Body of pancreas (tissue), 4 donors: ENCODE measurements at regions not wholly inside any gene's neighbourhood (a gene's known extent, or its start where the extent isn't known, plus 50 kb on each side); places are given as distances from the start of the nearest gene placed in this dataset.

Experiments
- ATAC-seq: fragments of 150-250 bp; one replicate; pipeline ENCODE4 v1.9.1; 2016
- DNase-seq, 4 donors: peaks; one replicate each; pipeline ENCODE4 v3.0.0-alpha.2; 2019
- H3K27ac ChIP-seq, 4 donors: fragments of 200-600 bp; sonication (generic); 1 replicate in 3 of 4; 2 replicates in 1 of 4; pipeline versions ENCODE4 v1.5.1 to v1.6.1; 2016 to 2019; ENCODE audit warnings: mild to moderate bottlenecking in 1 of 4, mixed read lengths in 1 of 4, moderate library complexity in 1 of 4
- H3K27me3 ChIP-seq, 2 donors: fragments of 200-600 bp; sonication (generic); one replicate each; pipeline ENCODE4 v1.6.0; 2016; ENCODE audit warnings: mild to moderate bottlenecking in 1 of 2
- H3K36me3 ChIP-seq, 2 donors: fragments of 200-600 bp; sonication (generic); replicated peaks in 1 of 2; 2 replicates each; pipeline ENCODE4 v1.5.1; 2016; ENCODE audit warnings: low read depth in 2 of 2; ENCODE audit not compliant: insufficient read depth in 1 of 2
- H3K4me1 ChIP-seq: fragments of 200-600 bp; sonication (generic); one replicate; pipeline ENCODE4 v1.6.0; 2016
- H3K4me3 ChIP-seq, 2 donors: fragments of 200-600 bp; sonication (generic); 1 replicate in 1 of 2; 2 replicates in 1 of 2; pipeline ENCODE4 v1.5.1; 2016 to 2019
- H3K9me3 ChIP-seq, 3 donors: fragments of 200-600 bp; sonication (generic); 1 replicate in 2 of 3; 2 replicates in 1 of 3; pipeline ENCODE4 v1.5.1; 2016
- CTCF ChIP-seq, 7 experiments: fragments of 450-650 bp in 4 of 7; fragments of 200-600 bp in 3 of 7; sonication (generic) in 3 of 7; IDR thresholded peaks; one replicate each; pipeline ENCODE4 v1.5.1; 2016 to 2019; ENCODE audit warnings: antibody characterized with exemption in 7 of 7
- POLR2A ChIP-seq, 3 donors: fragments of 450-650 bp; IDR thresholded peaks; one replicate each; pipeline ENCODE4 v1.6.1; 2016; ENCODE audit warnings: antibody characterized with exemption in 3 of 3, mild to moderate bottlenecking in 2 of 3
- WGBS, 2 donors: methylation state at CpG; one replicate each; pipeline ENCODE4 v1.1.5; 2017; 5-methylcytosine and 5-hydroxymethylcytosine counted together
- intact Hi-C: fragments of 100-400 bp; cut with DNase I; formaldehyde crosslinking; loops from one replicate; pipeline ENCODE4 v1.15.1; 2023

- 36 to 50% methylated on average over 4 of the region's 4 CpGs for WGBS, 2 donors
- Histone ChIP-seq H3K27ac (no peak overlapping the region), H3K9me3 (no peaks in the 10 kb centered on the region), H3K4me3 (no peak overlapping the region), H3K4me1 (no peaks in the 10 kb centered on the region), H3K36me3 (no peaks in the 10 kb centered on the region), H3K27me3 (no peaks in the 10 kb centered on the region)
- TF ChIP-seq POLR2A (IDR thresholded peaks at IDR 0.05), result no peak
- no peak for TF ChIP-seq CTCF (IDR thresholded peaks at IDR 0.05)
- DNase-seq (no peak), ATAC-seq (no peak)
- intact Hi-C loops, result no loop called here
These were observed 128.9 kb upstream of the CELF4 start for GRCh38 chr18:37694516-37694915.

GRCh38 chr18:37691162-37691561 is 125.6 kb upstream of the CELF4 start:
- no peaks in the 10 kb centered on the region for H3K9me3 ChIP-seq
- H3K27ac ChIP-seq, result no peak overlapping the region
- no peak for DNase-seq
- TF ChIP-seq POLR2A (IDR thresholded peaks at IDR 0.05) (no peak), CTCF (IDR thresholded peaks at IDR 0.05) (no peak)
- intact Hi-C loops, result no loop called here
- no peak for ATAC-seq
- H3K36me3 ChIP-seq, result no peaks in the 10 kb centered on the region
- no peaks in the 10 kb centered on the region for H3K27me3 ChIP-seq
- WGBS, 2 donors, result 65 to 79% methylated on average over 1 of the region's 1 CpG
- no peaks in the 10 kb centered on the region for H3K4me1 ChIP-seq
- no peak overlapping the region for H3K4me3 ChIP-seq

- intact Hi-C loops, result no loop called here
- 86 to 96% methylated on average over 1 of the region's 1 CpG for WGBS, 2 donors
These were observed 124.2 kb upstream of the CELF4 start for GRCh38 chr18:37689841-37690240.

GRCh38 chr18:37684590-37684989 is 119.0 kb upstream of the CELF4 start:
- no peaks in the 10 kb centered on the region for H3K27me3 ChIP-seq
- DNase-seq (no peak), ATAC-seq (no peak)
- 34 to 66% methylated on average over 3 of the region's 3 CpGs for WGBS, 2 donors
- intact Hi-C loops, result no loop called here
- no peaks in the 10 kb centered on the region for H3K9me3 ChIP-seq
- H3K4me1 ChIP-seq, result no peaks in the 10 kb centered on the region
- H3K4me3 ChIP-seq, result no peak overlapping the region
- TF ChIP-seq CTCF (IDR thresholded peaks at IDR 0.05) (no peak), POLR2A (IDR thresholded peaks at IDR 0.05) (no peak)
- no peaks in the 10 kb centered on the region for H3K36me3 ChIP-seq
- no peak overlapping the region for H3K27ac ChIP-seq

More at GRCh38 chr18:37689841-37690240, 124.2 kb upstream of the CELF4 start:
- no peaks in the 10 kb centered on the region for H3K4me1 ChIP-seq
- H3K9me3 ChIP-seq, result no peaks in the 10 kb centered on the region
- H3K27me3 ChIP-seq, result no peaks in the 10 kb centered on the region
- H3K27ac ChIP-seq, result no peak overlapping the region
- H3K36me3 ChIP-seq, result no peaks in the 10 kb centered on the region
- ATAC-seq, result no peak
- TF ChIP-seq POLR2A (IDR thresholded peaks at IDR 0.05) (no peak), CTCF (IDR thresholded peaks at IDR 0.05) (no peak)
- DNase-seq, result no peak
- no peak overlapping the region for H3K4me3 ChIP-seq

GRCh38 chr18:37684183-37684582 is 118.6 kb upstream of the CELF4 start:
- no peaks in the 10 kb centered on the region for H3K9me3 ChIP-seq
- 60 to 67% methylated on average over 5 of the region's 5 CpGs for WGBS, 2 donors
- no peaks in the 10 kb centered on the region for H3K36me3 ChIP-seq
- intact Hi-C loops, result no loop called here
- ATAC-seq, result no peak
- H3K4me3 ChIP-seq, result no peak overlapping the region
- DNase-seq, result no peak
- TF ChIP-seq CTCF (IDR thresholded peaks at IDR 0.05) (no peak), POLR2A (IDR thresholded peaks at IDR 0.05) (no peak)
- no peaks in the 10 kb centered on the region for H3K4me1 ChIP-seq
- no peaks in the 10 kb centered on the region for H3K27me3 ChIP-seq
- no peak overlapping the region for H3K27ac ChIP-seq
